PC-9 (cell line): ENCODE measurements at regions not wholly inside any gene's neighbourhood (a gene's known extent, or its start where the extent isn't known, plus 50 kb on each side); places are given as distances from the start of the nearest gene placed in this dataset.

Source experiments
- BruUV-seq: library from RNA; stranded (reverse); fragments of 400-500 nt; replicated peaks from 2 replicates; lab custom pipeline; 2021; lab: Mats Ljungman, UMichigan
- CTCF ChIA-PET: fragments of 300-600 bp; sonication (Branson Sonifier 250); formaldehyde crosslinking; loops from one replicate; lab custom pipeline; 2022; ENCODE audit warnings: antibody characterized with exemption; lab: Charles Lee
- POLR2A ChIA-PET: fragments of 300-600 bp; sonication (Branson Sonifier 250); formaldehyde crosslinking; loops from one replicate; lab custom pipeline; 2022; ENCODE audit warnings: antibody characterized with exemption; ENCODE audit not compliant: unreplicated experiment; lab: Charles Lee
- DNase-seq, 2 experiments: peaks; one replicate each; pipeline versions ENCODE4 v3.0.0 to v3.0.0-alpha.2; 2015 to 2022; ENCODE audit warnings: mixed read lengths in 1 of 2
- H2AFZ ChIP-seq: fragments of 200-600 bp; sonication (generic); 2 replicates; pipeline ENCODE4 v1.8.1; 2017; ENCODE audit warnings: antibody characterized with exemption
- H3F3A ChIP-seq: fragments of 200-600 bp; sonication (generic); 2 replicates; pipeline ENCODE4 v1.8.1; 2017; ENCODE audit warnings: antibody characterized with exemption, mild to moderate bottlenecking, low read depth; ENCODE audit not compliant: insufficient read depth
- H3K27ac ChIP-seq: fragments of 200-600 bp; sonication (generic); 2 replicates; pipeline ENCODE4 v1.6.1; 2016; ENCODE audit warnings: mixed run types
- H3K27me3 ChIP-seq: fragments of 200-600 bp; sonication (generic); 2 replicates; pipeline ENCODE4 v1.6.1; 2016; ENCODE audit warnings: low read depth, mixed run types; ENCODE audit not compliant: insufficient read depth
- H3K36me3 ChIP-seq: fragments of 200-600 bp; sonication (generic); 2 replicates; pipeline ENCODE4 v1.6.1; 2016; ENCODE audit warnings: low read depth, mixed run types
- H3K4me1 ChIP-seq: fragments of 200-600 bp; sonication (generic); replicated peaks from 2 replicates; pipeline ENCODE4 v1.6.1; 2016; ENCODE audit warnings: mixed run types; ENCODE audit not compliant: insufficient read depth
- H3K4me2 ChIP-seq: fragments of 200-600 bp; sonication (generic); 2 replicates; pipeline ENCODE4 v1.6.1; 2017; ENCODE audit warnings: mixed run types
- H3K4me3 ChIP-seq: fragments of 200-600 bp; sonication (generic); 2 replicates; pipeline ENCODE4 v1.6.1; 2016; ENCODE audit warnings: mixed run types
- H3K79me2 ChIP-seq: fragments of 200-600 bp; sonication (generic); 2 replicates; pipeline ENCODE4 v1.6.1; 2017; ENCODE audit warnings: low read depth, mixed run types
- H3K9me2 ChIP-seq: fragments of 200-600 bp; sonication (generic); 2 replicates; pipeline ENCODE4 v1.8.1; 2017; ENCODE audit warnings: mild to moderate bottlenecking; ENCODE audit not compliant: insufficient read depth
- H3K9me3 ChIP-seq: fragments of 200-600 bp; sonication (generic); 2 replicates; pipeline ENCODE4 v1.8.1; 2016; ENCODE audit warnings: low read depth; ENCODE audit not compliant: insufficient read depth
- H4K20me1 ChIP-seq: fragments of 200-600 bp; sonication (generic); 2 replicates; pipeline ENCODE4 v1.8.1; 2017; ENCODE audit not compliant: insufficient read depth
- CTCF ChIP-seq: fragments of 200-600 bp; sonication (generic); conservative IDR thresholded peaks from 2 replicates; pipeline ENCODE4 v1.6.1; 2017; ENCODE audit warnings: mixed run types, antibody characterized with exemption, mild to moderate bottlenecking, moderate library complexity
- EZH2 ChIP-seq: fragments of 200-600 bp; sonication (generic); IDR thresholded peaks from 2 replicates; pipeline ENCODE4 v1.8.0; 2017; ENCODE audit warnings: antibody characterized with exemption, low read depth
- intact Hi-C: fragments of 100-400 bp; cut with micrococcal nuclease; formaldehyde crosslinking; loops from one replicate; pipeline ENCODE4 v1.10.0; 2022; ENCODE audit not compliant: unreplicated experiment

- Histone ChIP-seq H3K27me3 (no peaks in the 10 kb centered on the region), H3K9me2 (no peaks in the 10 kb centered on the region)
- CTCF ChIA-PET, result no interaction called here
Measured at GRCh38 chr2:142536966-142537365, 340.5 kb upstream of the KYNU start.

GRCh38 chr2:142536492-142536891, 341.0 kb upstream of the KYNU start:
- no peaks in the 10 kb centered on the region for H3K36me3 ChIP-seq
- ChIA-PET CTCF (no interaction called here), POLR2A (no interaction called here)
- TF ChIP-seq CTCF (no peak), EZH2 (no peak)
- H3K27me3 ChIP-seq, result no peaks in the 10 kb centered on the region
- H3K9me2 ChIP-seq, result no peaks in the 10 kb centered on the region
- no peak overlapping the region for H3K4me3 ChIP-seq
- peaks cover 11% of the 10 kb centered on the region for H3K9me3 ChIP-seq
- intact Hi-C loops, result no loop called here
- no peaks in the 10 kb centered on the region for H3F3A ChIP-seq
- DNase-seq, result no peak
- no peaks in the 10 kb centered on the region for H3K4me1 ChIP-seq
- no peak overlapping the region for H3K4me2 ChIP-seq
- no peaks in the 10 kb centered on the region for H3K79me2 ChIP-seq
- H4K20me1 ChIP-seq, result no peaks in the 10 kb centered on the region
- no TSS peak for BruUV-seq
- H2AFZ ChIP-seq, result no peak overlapping the region
- no peak overlapping the region for H3K27ac ChIP-seq

More at GRCh38 chr2:142536966-142537365, 340.5 kb upstream of the KYNU start:
- no peak for TF ChIP-seq CTCF
- TF ChIP-seq EZH2, result no peak
- DNase-seq, result no peak
- Histone ChIP-seq H3K4me1 (no peaks in the 10 kb centered on the region), H3F3A (no peaks in the 10 kb centered on the region), H3K36me3 (no peaks in the 10 kb centered on the region), H3K4me3 (no peak overlapping the region), H3K79me2 (no peaks in the 10 kb centered on the region), H2AFZ (no peak overlapping the region), H4K20me1 (no peaks in the 10 kb centered on the region), H3K9me3 (peaks cover 11% of the 10 kb centered on the region), H3K27ac (no peak overlapping the region), H3K4me2 (no peak overlapping the region)
- POLR2A ChIA-PET, result no interaction called here
- BruUV-seq, result no TSS peak
- intact Hi-C loops, result no loop called here

- Histone ChIP-seq H3K36me3 (no peaks in the 10 kb centered on the region), H3F3A (no peaks in the 10 kb centered on the region), H2AFZ (no peak overlapping the region), H3K4me3 (no peak overlapping the region), H3K79me2 (no peaks in the 10 kb centered on the region), H3K9me3 (peaks cover 11% of the 10 kb centered on the region), H3K27me3 (no peaks in the 10 kb centered on the region), H3K4me2 (no peak overlapping the region), H3K4me1 (0 out of 2 replicates have a peak, but pooled peaks cover 4% of the 10 kb centered on the region), H3K27ac (no peak overlapping the region), H4K20me1 (no peaks in the 10 kb centered on the region), H3K9me2 (no peaks in the 10 kb centered on the region)
- TF ChIP-seq EZH2 (no peak), CTCF (no peak)
- BruUV-seq, result no TSS peak
- no peak for DNase-seq
- intact Hi-C loops, result no loop called here
- CTCF ChIA-PET, result no interaction called here
- POLR2A ChIA-PET, result no interaction called here
Measured at GRCh38 chr2:142535311-142535710, 342.2 kb upstream of the KYNU start.
